Liver (tissue), 7 donors: ENCODE measurements at regions not wholly inside any gene's neighbourhood (a gene's known extent, or its start where the extent isn't known, plus 50 kb on each side); places are given as distances from the start of the nearest gene placed in this dataset.

Experiments used
- DNase-seq: peaks from one replicate; pipeline ENCODE4 v3.0.0-alpha.2; 2017; ENCODE audit warnings: low spot score
- H3K27ac ChIP-seq, 2 donors: one replicate each; pipeline ENCODE4 v1.7.0; 2013; ENCODE audit warnings: inconsistent platforms in 2 of 2, low read length in 2 of 2, control low read depth in 1 of 2, low read depth in 1 of 2, mild to moderate bottlenecking in 1 of 2
- H3K27me3 ChIP-seq, 4 donors: one replicate each; pipeline versions ENCODE4 v1.6.1 to v1.7.0; 2013; ENCODE audit warnings: low read length in 3 of 4, inconsistent platforms in 1 of 4, mild to moderate bottlenecking in 1 of 4, moderate library complexity in 1 of 4; ENCODE audit not compliant: control insufficient read depth in 4 of 4, insufficient read depth in 4 of 4
- H3K36me3 ChIP-seq, 4 donors: one replicate each; pipeline versions ENCODE4 v1.6.1 to v1.7.0; 2013; ENCODE audit warnings: low read length in 3 of 4, mild to moderate bottlenecking in 3 of 4, low read depth in 1 of 4, moderate library complexity in 1 of 4; ENCODE audit not compliant: control insufficient read depth in 4 of 4, insufficient read depth in 3 of 4
- H3K4me1 ChIP-seq, 4 donors: one replicate each; pipeline versions ENCODE4 v1.6.1 to v1.7.0; 2013; ENCODE audit warnings: low read length in 3 of 4, mild to moderate bottlenecking in 3 of 4, moderate library complexity in 1 of 4; ENCODE audit not compliant: control insufficient read depth in 4 of 4, insufficient read depth in 4 of 4
- H3K4me3 ChIP-seq, 3 donors: one replicate each; pipeline versions ENCODE4 v1.6.1 to v1.7.0; 2013; ENCODE audit warnings: low read length in 3 of 3, control low read depth in 1 of 3, low read depth in 1 of 3, mild to moderate bottlenecking in 1 of 3
- H3K9ac ChIP-seq, 2 donors: one replicate each; pipeline ENCODE4 v1.7.0; 2013; ENCODE audit warnings: low read length in 2 of 2, mild to moderate bottlenecking in 2 of 2, moderate library complexity in 2 of 2, control low read depth in 1 of 2, low read depth in 1 of 2
- H3K9me3 ChIP-seq, 4 donors: one replicate each; pipeline versions ENCODE4 v1.6.1 to v1.7.0; 2013; ENCODE audit warnings: low read length in 3 of 4; ENCODE audit not compliant: control insufficient read depth in 4 of 4
- ATF3 ChIP-seq: IDR thresholded peaks from 2 replicates; pipeline ENCODE4 v1.6.1; 2016; ENCODE audit warnings: antibody characterized with exemption
- EGR1 ChIP-seq, 2 donors: IDR thresholded peaks; 2 replicates each; pipeline ENCODE4 v1.6.1; 2016 to 2018; ENCODE audit warnings: antibody characterized with exemption in 2 of 2, low read depth in 2 of 2
- FOXA1 ChIP-seq: IDR thresholded peaks from 2 replicates; pipeline ENCODE4 v1.6.1; 2016; ENCODE audit warnings: antibody characterized with exemption
- FOXA2 ChIP-seq: IDR thresholded peaks from 2 replicates; pipeline ENCODE4 v1.6.1; 2016; ENCODE audit warnings: antibody characterized with exemption
- GABPA ChIP-seq, 2 donors: IDR thresholded peaks in 1 of 2; conservative IDR thresholded peaks in 1 of 2; 2 replicates each; pipeline ENCODE4 v1.6.1; 2016; ENCODE audit warnings: antibody characterized with exemption in 2 of 2, mild to moderate bottlenecking in 1 of 2, moderate library complexity in 1 of 2
- HNF4A ChIP-seq, 2 donors: conservative IDR thresholded peaks; 2 replicates each; pipeline ENCODE4 v1.6.1; 2016; ENCODE audit warnings: antibody characterized with exemption in 2 of 2, mild to moderate bottlenecking in 2 of 2
- HNF4G ChIP-seq: IDR thresholded peaks from 2 replicates; pipeline ENCODE4 v1.6.1; 2016; ENCODE audit warnings: antibody characterized with exemption
- JUND ChIP-seq, 2 donors: IDR thresholded peaks; 2 replicates each; pipeline ENCODE4 v1.6.1; 2016; ENCODE audit warnings: antibody characterized with exemption in 2 of 2
- RAD21 ChIP-seq, 2 donors: IDR thresholded peaks; 2 replicates each; pipeline ENCODE4 v1.6.1; 2016; ENCODE audit warnings: antibody characterized with exemption in 2 of 2, mild to moderate bottlenecking in 2 of 2
- REST ChIP-seq: IDR thresholded peaks from 2 replicates; pipeline ENCODE4 v1.6.1; 2016; ENCODE audit warnings: antibody characterized with exemption, mild to moderate bottlenecking
- RXRA ChIP-seq, 2 donors: IDR thresholded peaks; 2 replicates each; pipeline ENCODE4 v1.6.1; 2017 to 2018; ENCODE audit warnings: antibody characterized with exemption in 2 of 2, mild to moderate bottlenecking in 1 of 2
- SP1 ChIP-seq: IDR thresholded peaks from 2 replicates; pipeline ENCODE4 v1.6.1; 2018; ENCODE audit warnings: antibody characterized with exemption, mild to moderate bottlenecking
- TAF1 ChIP-seq: conservative IDR thresholded peaks from 2 replicates; pipeline ENCODE4 v1.6.1; 2016; ENCODE audit warnings: antibody characterized with exemption, mild to moderate bottlenecking
- YY1 ChIP-seq: IDR thresholded peaks from 2 replicates; pipeline ENCODE4 v1.6.1; 2016; ENCODE audit warnings: antibody characterized with exemption, mild to moderate bottlenecking
- WGBS: extraction: QIAGEN DNeasy Blood & Tissue Kit; methylation state at CpG from one replicate; pipeline ENCODE4 v1.1.7; 2013; 5-methylcytosine and 5-hydroxymethylcytosine counted together
- TF ChIP-seq, protein P1 (sequence below): IDR thresholded peaks from 2 replicates; pipeline ENCODE4 v1.6.1; 2016; ENCODE audit warnings: antibody characterized with exemption
- TF ChIP-seq, protein P2 (sequence below): IDR thresholded peaks from 2 replicates; pipeline ENCODE4 v1.6.1; 2016; ENCODE audit warnings: antibody characterized with exemption
- donor health status: healthy.
- donor health status: healthy.
- donor health status: healthy.
- donor health status: healthy.

DNA sequence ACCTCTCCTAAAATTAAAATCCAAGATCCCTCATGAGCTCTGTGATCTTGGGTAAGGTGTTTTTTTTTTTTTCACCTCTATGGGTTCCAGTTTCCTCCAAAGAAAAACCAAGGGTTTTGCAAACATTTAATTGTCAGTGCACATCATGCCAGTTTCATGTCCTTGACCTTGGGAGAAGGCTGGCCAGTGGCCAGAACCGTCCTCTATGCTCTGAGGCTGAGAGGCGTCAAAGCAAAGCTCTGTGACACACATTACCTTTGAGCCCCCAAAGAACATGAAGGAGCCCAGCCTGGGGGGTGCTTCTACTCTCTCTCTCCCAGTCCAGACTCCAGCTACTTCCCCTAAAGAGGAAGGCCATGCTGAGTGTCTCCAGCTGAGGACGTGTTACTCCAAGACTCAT lies 145.5 kb upstream of the TMEM132C start:
- Histone ChIP-seq H3K4me3 (no peak overlapping the region), H3K36me3 (no peaks in the 10 kb centered on the region), H3K27me3 (no peaks in the 10 kb centered on the region), H3K27ac (no peak overlapping the region), H3K9me3 (no peaks in the 10 kb centered on the region), H3K9ac (no peak overlapping the region), H3K4me1 (no peaks in the 10 kb centered on the region)
- no peak for DNase-seq
- 51% methylated on average over 3 of the region's 3 CpGs for WGBS
- no peak for TF ChIP-seq GABPA (IDR thresholded peaks at IDR 0.05 in 1 of 2, conservative IDR thresholded peaks at IDR 0.05 in 1 of 2)
- TF ChIP-seq REST, result no peak
- TF ChIP-seq HNF4G, result no peak
- TF ChIP-seq EGR1 (IDR thresholded peaks at IDR 0.05; ENCODE audit: low read depth in 2 of 2), result no peak
- TF ChIP-seq TAF1, result no peak
- TF ChIP-seq RXRA (IDR thresholded peaks at IDR 0.05), result no peak
- TF ChIP-seq JUND (IDR thresholded peaks at IDR 0.05), result no peak
- no peak for TF ChIP-seq FOXA1
- TF ChIP-seq HNF4A (conservative IDR thresholded peaks at IDR 0.05), result no peak
- TF ChIP-seq, protein P1, sequence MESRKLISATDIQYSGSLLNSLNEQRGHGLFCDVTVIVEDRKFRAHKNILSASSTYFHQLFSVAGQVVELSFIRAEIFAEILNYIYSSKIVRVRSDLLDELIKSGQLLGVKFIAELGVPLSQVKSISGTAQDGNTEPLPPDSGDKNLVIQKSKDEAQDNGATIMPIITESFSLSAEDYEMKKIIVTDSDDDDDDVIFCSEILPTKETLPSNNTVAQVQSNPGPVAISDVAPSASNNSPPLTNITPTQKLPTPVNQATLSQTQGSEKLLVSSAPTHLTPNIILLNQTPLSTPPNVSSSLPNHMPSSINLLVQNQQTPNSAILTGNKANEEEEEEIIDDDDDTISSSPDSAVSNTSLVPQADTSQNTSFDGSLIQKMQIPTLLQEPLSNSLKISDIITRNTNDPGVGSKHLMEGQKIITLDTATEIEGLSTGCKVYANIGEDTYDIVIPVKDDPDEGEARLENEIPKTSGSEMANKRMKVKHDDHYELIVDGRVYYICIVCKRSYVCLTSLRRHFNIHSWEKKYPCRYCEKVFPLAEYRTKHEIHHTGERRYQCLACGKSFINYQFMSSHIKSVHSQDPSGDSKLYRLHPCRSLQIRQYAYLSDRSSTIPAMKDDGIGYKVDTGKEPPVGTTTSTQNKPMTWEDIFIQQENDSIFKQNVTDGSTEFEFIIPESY, result no peak
- TF ChIP-seq FOXA2, result no peak
- TF ChIP-seq, protein P2, sequence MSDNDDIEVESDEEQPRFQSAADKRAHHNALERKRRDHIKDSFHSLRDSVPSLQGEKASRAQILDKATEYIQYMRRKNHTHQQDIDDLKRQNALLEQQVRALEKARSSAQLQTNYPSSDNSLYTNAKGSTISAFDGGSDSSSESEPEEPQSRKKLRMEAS, result no peak
- no peak for TF ChIP-seq RAD21 (IDR thresholded peaks at IDR 0.05)
- TF ChIP-seq ATF3, result no peak

GRCh38 chr12:128123096-128123495 lies 143.9 kb upstream of the TMEM132C start:
- H3K36me3 ChIP-seq, result no peaks in the 10 kb centered on the region
- 88% methylated on average over 8 of the region's 8 CpGs for WGBS
- H3K27ac ChIP-seq, result no peak overlapping the region
- no peak for DNase-seq
- H3K27me3 ChIP-seq, result no peaks in the 10 kb centered on the region
- H3K4me3 ChIP-seq, result no peak overlapping the region
- no peak overlapping the region for H3K9ac ChIP-seq
- TF ChIP-seq HNF4A (conservative IDR thresholded peaks at IDR 0.05), result no peak
- no peak for TF ChIP-seq JUND (IDR thresholded peaks at IDR 0.05)
- TF ChIP-seq EGR1 (IDR thresholded peaks at IDR 0.05; ENCODE audit: low read depth in 2 of 2), result no peak
- no peak for TF ChIP-seq SP1
- TF ChIP-seq, protein P2, result no peak
- TF ChIP-seq FOXA1, result no peak
- TF ChIP-seq HNF4G, result no peak
- no peak for TF ChIP-seq FOXA2
- TF ChIP-seq, protein P1, result no peak
- TF ChIP-seq ATF3, result no peak
- TF ChIP-seq TAF1, result no peak
- TF ChIP-seq YY1, result no peak
- no peak for TF ChIP-seq GABPA (IDR thresholded peaks at IDR 0.05 in 1 of 2, conservative IDR thresholded peaks at IDR 0.05 in 1 of 2)
- no peak for TF ChIP-seq RXRA (IDR thresholded peaks at IDR 0.05)
- H3K4me1 ChIP-seq, result no peaks in the 10 kb centered on the region
- no peaks in the 10 kb centered on the region for H3K9me3 ChIP-seq
